Dermis blood vessel endothelial cell (primary cell): ENCODE measurements at regions not wholly inside any gene's neighbourhood (a gene's known extent, or its start where the extent isn't known, plus 50 kb on each side); places are given as distances from the start of the nearest gene placed in this dataset.

Source experiments
- DNase-seq: peaks from one replicate; pipeline ENCODE4 v3.0.0; 2010

GRCh38 chr3:126266291-126266840, 86.0 kb upstream of the ALDH1L1 start:
- no peak for DNase-seq

GRCh38 chr3:126264952-126265351, 84.6 kb upstream of the ALDH1L1 start:
- DNase-seq = no peak

GRCh38 chr3:126264381-126264780, 84.0 kb upstream of the ALDH1L1 start:
- no peak for DNase-seq

- DNase-seq = no peak
Observed at GRCh38 chr3:126263971-126264370, 83.6 kb upstream of the ALDH1L1 start.

- no peak for DNase-seq
Observed at GRCh38 chr3:126263539-126263938, 83.2 kb upstream of the ALDH1L1 start.

GRCh38 chr3:126262227-126262626, 81.8 kb upstream of the ALDH1L1 start:
- no peak for DNase-seq

GRCh38 chr3:126261037-126261436, 80.7 kb upstream of the ALDH1L1 start:
- DNase-seq = peak; percentile 21

- DNase-seq = peak; percentile 75
Observed at GRCh38 chr3:126259411-126260391, 79.3 kb upstream of the ALDH1L1 start.

- DNase-seq = no peak
Observed at GRCh38 chr3:126258670-126259069, 78.3 kb upstream of the ALDH1L1 start.

- DNase-seq = no peak
Observed at GRCh38 chr3:126257984-126258383, 77.6 kb upstream of the ALDH1L1 start.

GRCh38 chr3:126257174-126257573, 76.8 kb upstream of the ALDH1L1 start:
- no peak for DNase-seq

GRCh38 chr3:126256251-126256650, 75.9 kb upstream of the ALDH1L1 start:
- no peak for DNase-seq

- DNase-seq = no peak
Observed at GRCh38 chr3:126253072-126253471, 72.7 kb upstream of the ALDH1L1 start.

- no peak for DNase-seq
Observed at GRCh38 chr3:126252373-126252772, 72.0 kb upstream of the ALDH1L1 start.

GRCh38 chr3:126245811-126246727, 65.7 kb upstream of the ALDH1L1 start:
- peak; percentile 73 for DNase-seq
